Kidney (tissue), 13 donors: ENCODE measurements at regions not wholly inside any gene's neighbourhood (a gene's known extent, or its start where the extent isn't known, plus 50 kb on each side); places are given as distances from the start of the nearest gene placed in this dataset.

ENCODE experiments used
- DNase-seq, 5 donors: peaks; one replicate each; pipeline ENCODE4 v3.0.0-alpha.2; 2013 to 2020
- FAIRE-seq: peaks from 2 replicates; lab custom pipeline; 2012; peaks lifted over from hg19 to GRCh38; lab: Jason Lieb, UNC
- H3K27ac ChIP-seq, 2 donors: one replicate each; pipeline ENCODE4 v1.7.0; 2013; ENCODE audit warnings: low read depth in 2 of 2, low read length in 2 of 2, inconsistent platforms in 1 of 2
- H3K27me3 ChIP-seq: one replicate; pipeline ENCODE4 v1.7.1; 2013; ENCODE audit warnings: low read length, inconsistent platforms; ENCODE audit not compliant: control insufficient read depth, insufficient read depth
- H3K36me3 ChIP-seq, 3 donors: one replicate each; pipeline versions ENCODE4 v1.7.0 to v1.7.1; 2013; ENCODE audit warnings: low read length in 3 of 3, control low read depth in 1 of 3, inconsistent platforms in 1 of 3; ENCODE audit not compliant: insufficient read depth in 3 of 3, control insufficient read depth in 2 of 3
- H3K4me1 ChIP-seq, 3 donors: one replicate each; pipeline versions ENCODE4 v1.7.0 to v1.7.1; 2013; ENCODE audit warnings: low read length in 3 of 3, inconsistent platforms in 1 of 3, low read depth in 1 of 3; ENCODE audit not compliant: control insufficient read depth in 2 of 3, insufficient read depth in 2 of 3
- H3K4me3 ChIP-seq, 3 donors: one replicate each; pipeline versions ENCODE4 v1.7.0 to v1.8.1; 2013; ENCODE audit warnings: low read length in 3 of 3, control low read depth in 1 of 3, inconsistent platforms in 1 of 3
- H3K9ac ChIP-seq, 3 donors: one replicate each; pipeline versions ENCODE4 v1.7.0 to v1.7.1; 2013; ENCODE audit warnings: low read length in 3 of 3, control low read depth in 1 of 3, inconsistent platforms in 1 of 3
- H3K9me3 ChIP-seq, 3 donors: one replicate each; pipeline versions ENCODE4 v1.7.0 to v1.7.1; 2013; ENCODE audit warnings: low read length in 3 of 3, control low read depth in 1 of 3, inconsistent platforms in 1 of 3; ENCODE audit not compliant: control insufficient read depth in 2 of 3, insufficient read depth in 1 of 3
- CTCF ChIP-seq: IDR thresholded peaks from 3 replicates; pipeline ENCODE4 v1.5.1; 2012; ENCODE audit warnings: mild to moderate bottlenecking, moderate library complexity, borderline replicate concordance; ENCODE audit not compliant: insufficient read depth; ENCODE audit errors: extremely low read depth
- intact Hi-C: fragments of 100-400 bp; cut with DNase I; formaldehyde crosslinking; loops from one replicate; pipeline ENCODE4 v1.11.1; 2022
- donor health status: control.
- donor health status: control.
- donor health status: control.
- donor health status: control.
- donor health status: control.
- donor health status: DM: yes; HTN: yes; CAD: no.
- donor health status: Normal renal cell carcinoma (clear cell type).

GRCh38 chr11:122354025-122354697, 238.1 kb upstream of the BLID start:
- Histone ChIP-seq H3K27ac (no peak overlapping the region), H3K4me1 (peaks cover 0 to 3% (median 0%) of the 10 kb centered on the region in 3 donors), H3K27me3 (no peaks in the 10 kb centered on the region), H3K4me3 (no peak overlapping the region), H3K9me3 (no peaks in the 10 kb centered on the region), H3K36me3 (no peaks in the 10 kb centered on the region), H3K9ac (no peak overlapping the region)
- no peak for TF ChIP-seq CTCF
- intact Hi-C loops, result no loop called here
- DNase-seq, result peak in 1 of 5 donors; percentile 37
- peak; percentile 8 for FAIRE-seq

- peaks cover 0 to 3% (median 0%) of the 10 kb centered on the region in 3 donors for H3K4me1 ChIP-seq
- no peak overlapping the region for H3K9ac ChIP-seq
- no peaks in the 10 kb centered on the region for H3K36me3 ChIP-seq
- H3K9me3 ChIP-seq, result no peaks in the 10 kb centered on the region
- FAIRE-seq (no peak), DNase-seq (no peak)
- no peak overlapping the region for H3K27ac ChIP-seq
- no peaks in the 10 kb centered on the region for H3K27me3 ChIP-seq
- intact Hi-C loops, result no loop called here
- no peak overlapping the region for H3K4me3 ChIP-seq
- TF ChIP-seq CTCF, result no peak
Observed at GRCh38 chr11:122353561-122353960, 237.5 kb upstream of the BLID start.

- FAIRE-seq (no peak), DNase-seq (no peak)
- H3K36me3 ChIP-seq, result no peaks in the 10 kb centered on the region
- TF ChIP-seq CTCF, result no peak
- H3K4me3 ChIP-seq, result no peak overlapping the region
- intact Hi-C loops, result no loop called here
- no peak overlapping the region for H3K27ac ChIP-seq
- H3K9me3 ChIP-seq, result no peaks in the 10 kb centered on the region
- no peak overlapping the region for H3K9ac ChIP-seq
- H3K27me3 ChIP-seq, result no peaks in the 10 kb centered on the region
- H3K4me1 ChIP-seq, result no peaks in the 10 kb centered on the region
Observed at GRCh38 chr11:122348659-122349409, 232.8 kb upstream of the BLID start.
